HL-60 (cell line): ENCODE measurements at regions not wholly inside any gene's neighbourhood (a gene's known extent, or its start where the extent isn't known, plus 50 kb on each side); places are given as distances from the start of the nearest gene placed in this dataset.
"Not testable (repeated sequence)": the region's sequence is repeated elsewhere in the genome, so short reads cannot be mapped to it uniquely, and the experiment has no call there.

Source experiments
- DNase-seq, 2 experiments: peaks; one replicate each; pipeline ENCODE4 v3.0.0-alpha.2; 2010 to 2020; ENCODE audit warnings: low read depth in 1 of 2, low spot score in 1 of 2
- H3K27ac ChIP-seq: fragments of 250-450 bp; sonication (Bioruptor Pico); replicated peaks from 2 replicates; pipeline ENCODE4 v1.5.1; 2020; ENCODE audit warnings: mild to moderate bottlenecking, moderate library complexity
- H3K27me3 ChIP-seq: fragments of 250-450 bp; sonication (Bioruptor Pico); 2 replicates; pipeline ENCODE4 v1.5.1; 2021; ENCODE audit warnings: mild to moderate bottlenecking, moderate library complexity; ENCODE audit not compliant: insufficient read depth, poor library complexity, severe bottlenecking
- H3K4me3 ChIP-seq: replicated peaks from 2 replicates; pipeline ENCODE4 v1.5.1; 2011; ENCODE audit warnings: mild to moderate bottlenecking, control low read depth, low read length; ENCODE audit not compliant: insufficient read depth
- GABPA ChIP-seq: IDR thresholded peaks from 2 replicates; pipeline ENCODE4 v1.6.1; 2012; ENCODE audit warnings: low read depth
- POLR2AphosphoS5 ChIP-seq: IDR thresholded peaks from 2 replicates; pipeline ENCODE4 v1.6.1; 2012; ENCODE audit warnings: low read depth
- SPI1 ChIP-seq: IDR thresholded peaks from 2 replicates; pipeline ENCODE4 v1.6.1; 2012; ENCODE audit warnings: low read depth, mild to moderate bottlenecking, borderline replicate concordance
- TF ChIP-seq, protein P1 (sequence below): IDR thresholded peaks from one replicate; pipeline ENCODE4 v1.5.1; 2011; ENCODE audit warnings: low read length, control low read depth, inconsistent platforms; ENCODE audit not compliant: insufficient read depth
- TF ChIP-seq, protein P2 (sequence below): IDR thresholded peaks from 2 replicates; pipeline ENCODE4 v1.6.1; 2012; ENCODE audit warnings: low read depth; ENCODE audit not compliant: insufficient replicate concordance

DNA sequence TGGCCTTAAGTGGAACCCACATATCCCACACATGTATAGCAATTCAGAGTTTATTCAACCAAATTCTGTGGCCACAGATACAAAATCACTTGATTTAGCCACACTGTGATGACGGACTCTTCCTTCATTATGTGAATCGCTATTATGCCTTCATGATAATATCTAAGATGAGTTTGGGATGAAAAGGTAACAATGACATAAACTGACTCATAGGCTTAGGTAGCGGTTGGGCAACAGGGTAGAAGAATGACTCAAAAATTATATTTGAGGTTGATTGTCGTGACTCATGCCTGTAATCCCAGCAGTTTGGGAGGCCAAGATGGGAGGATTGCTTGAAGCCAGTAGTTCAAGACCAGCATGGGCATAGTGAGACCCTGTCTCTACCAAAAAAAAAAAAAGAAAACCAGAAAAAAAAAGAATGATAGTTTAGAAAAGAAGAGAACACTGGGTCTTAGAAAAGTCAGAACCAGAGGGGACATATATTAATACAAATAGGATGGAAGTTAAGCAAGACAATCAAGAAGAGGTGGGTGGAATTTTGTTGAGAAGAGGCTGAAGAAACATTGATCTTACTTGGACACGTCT, 70.4 kb upstream of the USP9X start:
- H3K4me3 ChIP-seq, result no peak overlapping the region
- no peak overlapping the region for H3K27ac ChIP-seq
- no peaks in the 10 kb centered on the region for H3K27me3 ChIP-seq
- DNase-seq, result no peak
- TF ChIP-seq, protein P1, sequence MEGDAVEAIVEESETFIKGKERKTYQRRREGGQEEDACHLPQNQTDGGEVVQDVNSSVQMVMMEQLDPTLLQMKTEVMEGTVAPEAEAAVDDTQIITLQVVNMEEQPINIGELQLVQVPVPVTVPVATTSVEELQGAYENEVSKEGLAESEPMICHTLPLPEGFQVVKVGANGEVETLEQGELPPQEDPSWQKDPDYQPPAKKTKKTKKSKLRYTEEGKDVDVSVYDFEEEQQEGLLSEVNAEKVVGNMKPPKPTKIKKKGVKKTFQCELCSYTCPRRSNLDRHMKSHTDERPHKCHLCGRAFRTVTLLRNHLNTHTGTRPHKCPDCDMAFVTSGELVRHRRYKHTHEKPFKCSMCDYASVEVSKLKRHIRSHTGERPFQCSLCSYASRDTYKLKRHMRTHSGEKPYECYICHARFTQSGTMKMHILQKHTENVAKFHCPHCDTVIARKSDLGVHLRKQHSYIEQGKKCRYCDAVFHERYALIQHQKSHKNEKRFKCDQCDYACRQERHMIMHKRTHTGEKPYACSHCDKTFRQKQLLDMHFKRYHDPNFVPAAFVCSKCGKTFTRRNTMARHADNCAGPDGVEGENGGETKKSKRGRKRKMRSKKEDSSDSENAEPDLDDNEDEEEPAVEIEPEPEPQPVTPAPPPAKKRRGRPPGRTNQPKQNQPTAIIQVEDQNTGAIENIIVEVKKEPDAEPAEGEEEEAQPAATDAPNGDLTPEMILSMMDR, result no peak
- no peak for TF ChIP-seq GABPA
- no peak for TF ChIP-seq SPI1
- TF ChIP-seq POLR2AphosphoS5, result no peak
- TF ChIP-seq, protein P2, sequence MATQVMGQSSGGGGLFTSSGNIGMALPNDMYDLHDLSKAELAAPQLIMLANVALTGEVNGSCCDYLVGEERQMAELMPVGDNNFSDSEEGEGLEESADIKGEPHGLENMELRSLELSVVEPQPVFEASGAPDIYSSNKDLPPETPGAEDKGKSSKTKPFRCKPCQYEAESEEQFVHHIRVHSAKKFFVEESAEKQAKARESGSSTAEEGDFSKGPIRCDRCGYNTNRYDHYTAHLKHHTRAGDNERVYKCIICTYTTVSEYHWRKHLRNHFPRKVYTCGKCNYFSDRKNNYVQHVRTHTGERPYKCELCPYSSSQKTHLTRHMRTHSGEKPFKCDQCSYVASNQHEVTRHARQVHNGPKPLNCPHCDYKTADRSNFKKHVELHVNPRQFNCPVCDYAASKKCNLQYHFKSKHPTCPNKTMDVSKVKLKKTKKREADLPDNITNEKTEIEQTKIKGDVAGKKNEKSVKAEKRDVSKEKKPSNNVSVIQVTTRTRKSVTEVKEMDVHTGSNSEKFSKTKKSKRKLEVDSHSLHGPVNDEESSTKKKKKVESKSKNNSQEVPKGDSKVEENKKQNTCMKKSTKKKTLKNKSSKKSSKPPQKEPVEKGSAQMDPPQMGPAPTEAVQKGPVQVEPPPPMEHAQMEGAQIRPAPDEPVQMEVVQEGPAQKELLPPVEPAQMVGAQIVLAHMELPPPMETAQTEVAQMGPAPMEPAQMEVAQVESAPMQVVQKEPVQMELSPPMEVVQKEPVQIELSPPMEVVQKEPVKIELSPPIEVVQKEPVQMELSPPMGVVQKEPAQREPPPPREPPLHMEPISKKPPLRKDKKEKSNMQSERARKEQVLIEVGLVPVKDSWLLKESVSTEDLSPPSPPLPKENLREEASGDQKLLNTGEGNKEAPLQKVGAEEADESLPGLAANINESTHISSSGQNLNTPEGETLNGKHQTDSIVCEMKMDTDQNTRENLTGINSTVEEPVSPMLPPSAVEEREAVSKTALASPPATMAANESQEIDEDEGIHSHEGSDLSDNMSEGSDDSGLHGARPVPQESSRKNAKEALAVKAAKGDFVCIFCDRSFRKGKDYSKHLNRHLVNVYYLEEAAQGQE, result no peak

DNA sequence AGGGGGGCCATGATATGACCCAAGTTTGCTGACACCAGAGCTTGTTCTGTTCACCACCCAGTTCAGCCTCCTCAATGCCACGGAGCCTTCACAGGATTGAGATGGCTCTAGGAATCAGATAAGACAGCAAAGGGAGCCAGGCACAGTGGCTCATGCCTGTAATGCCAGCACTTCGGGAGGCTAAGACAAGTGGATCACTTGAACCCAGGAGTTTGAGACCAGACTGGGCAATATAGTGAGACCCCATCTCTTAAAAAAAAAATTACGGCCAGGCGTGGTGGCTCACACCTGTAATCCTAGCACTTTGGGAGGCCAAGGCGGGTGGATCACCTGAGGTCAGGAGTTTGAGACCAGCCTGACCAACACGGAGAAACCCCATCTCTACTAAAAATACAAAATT, 67.5 kb upstream of the USP9X start:
- H3K4me3 ChIP-seq, H3K27me3 ChIP-seq, DNase-seq, H3K27ac ChIP-seq: not testable (repeated sequence)

DNA sequence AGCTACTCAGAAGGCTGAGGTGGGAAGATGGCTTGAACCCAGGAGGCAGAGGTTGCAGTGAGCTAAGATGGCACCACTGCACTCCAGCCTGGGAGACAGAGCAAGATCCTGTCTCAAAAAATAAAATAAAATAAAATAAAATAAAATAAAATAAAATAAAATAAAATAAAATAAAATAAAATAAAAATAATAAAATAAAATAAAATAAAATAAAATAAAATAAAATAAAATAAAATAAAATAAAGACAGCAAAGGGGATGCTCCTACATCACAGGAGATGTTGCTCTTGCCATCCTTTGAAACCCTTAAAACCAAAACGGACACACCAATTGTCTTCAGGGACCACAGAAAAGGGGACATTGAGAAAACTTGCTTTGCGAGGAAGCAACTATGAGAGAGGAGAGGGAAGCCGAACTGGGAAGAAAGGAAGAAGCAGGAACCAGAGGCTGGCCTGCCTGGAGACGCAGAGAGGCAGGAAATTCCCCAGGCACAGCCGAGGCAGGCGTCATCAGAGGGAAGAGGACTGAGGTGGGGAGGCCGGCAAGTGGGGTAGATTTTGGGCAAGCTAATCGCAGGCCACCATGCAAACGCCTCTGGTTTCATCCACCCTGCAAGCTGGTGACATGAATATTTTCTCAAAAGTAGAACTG, 66.7 kb upstream of the USP9X start:
- not testable (repeated sequence) for H3K27ac ChIP-seq, DNase-seq, H3K27me3 ChIP-seq, H3K4me3 ChIP-seq

DNA sequence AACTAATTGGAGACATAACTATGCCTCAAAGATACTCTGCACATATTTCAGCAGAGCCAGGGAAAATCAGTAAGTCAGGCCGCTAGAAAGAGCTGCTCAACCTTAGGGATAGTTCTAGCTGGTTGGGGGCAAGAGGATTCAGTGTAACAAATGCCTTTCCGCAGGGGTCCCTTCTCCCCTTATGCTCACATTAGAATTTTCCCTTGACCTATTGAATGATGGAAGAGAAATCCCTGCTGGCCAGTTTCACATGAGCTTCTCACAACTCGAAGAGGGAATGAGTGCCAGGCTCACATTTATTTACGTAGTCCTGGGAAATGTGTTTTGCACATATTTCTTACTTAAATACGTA, 66.2 kb upstream of the USP9X start:
- DNase-seq, result no peak
- TF ChIP-seq, protein P2, result no peak
- no peak for TF ChIP-seq SPI1
- TF ChIP-seq, protein P1, result no peak
- TF ChIP-seq POLR2AphosphoS5, result no peak
- no peak for TF ChIP-seq GABPA
- no peak overlapping the region for H3K27ac ChIP-seq

DNA sequence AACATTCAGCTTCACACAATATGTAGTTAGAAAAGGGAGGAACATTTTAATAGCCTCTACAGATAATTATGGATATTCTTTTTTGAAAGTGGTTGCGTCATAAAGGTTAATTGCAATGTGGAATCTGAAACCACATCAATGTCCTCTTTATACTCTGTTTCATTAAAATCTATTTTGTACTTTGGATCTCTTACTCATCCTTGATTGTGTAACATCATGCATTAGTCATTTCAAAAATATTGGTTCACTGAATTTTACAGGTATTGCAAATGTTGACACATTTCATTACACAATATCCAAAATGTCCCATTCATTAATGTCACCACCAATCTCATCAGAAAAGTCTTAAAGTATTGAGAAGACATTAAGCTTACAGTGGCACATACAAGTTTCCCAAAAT, 62.7 kb upstream of the USP9X start:
- TF ChIP-seq POLR2AphosphoS5 (no peak), SPI1 (no peak), GABPA (no peak)
- TF ChIP-seq, protein P2, result no peak
- TF ChIP-seq, protein P1, result no peak
- DNase-seq, result no peak
- Histone ChIP-seq H3K27me3 (no peaks in the 10 kb centered on the region), H3K27ac (no peak overlapping the region), H3K4me3 (no peak overlapping the region)

More for the DNA sequence above, 66.2 kb upstream of the USP9X start:
- Histone ChIP-seq H3K27me3 (no peaks in the 10 kb centered on the region), H3K4me3 (no peak overlapping the region)
